ENCODE measurements at regions not wholly inside any gene's neighbourhood (a gene's known extent, or its start where the extent isn't known, plus 50 kb on each side); places are given as distances from the start of the nearest gene placed in this dataset.
"Not testable (repeated sequence)": the region's sequence is repeated elsewhere in the genome, so short reads cannot be mapped to it uniquely, and the experiment has no call there.

DNA sequence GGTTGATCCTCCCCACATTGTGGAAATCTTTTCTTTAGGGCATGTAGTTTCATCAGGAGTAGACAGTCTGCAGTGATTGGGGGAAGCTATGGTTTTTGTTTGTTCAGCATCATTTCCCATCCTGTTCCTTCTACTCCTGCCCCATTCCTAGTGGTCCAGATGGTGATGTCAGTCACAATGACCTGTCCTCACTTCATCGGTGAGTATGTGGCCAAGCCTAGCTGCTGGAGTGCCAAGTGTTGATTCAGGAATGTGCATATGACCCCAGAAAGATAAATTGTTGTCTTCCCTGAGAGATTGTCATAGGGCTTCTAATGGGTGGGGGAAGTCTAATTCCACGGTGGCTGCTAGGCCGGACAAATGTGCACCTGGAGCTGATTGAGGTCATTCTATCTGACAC lies 130.6 kb upstream of the FAT1 start:
- DNase-seq (ENCODE audit: low read depth in 2 of 2), result no peak
- H3K4me3 ChIP-seq (replicated peaks in 1 of 2; ENCODE audit: low read depth in 2 of 2, low read length in 2 of 2), result no peak overlapping the region
- TF ChIP-seq CTCF (IDR thresholded peaks at IDR 0.05; ENCODE audit: low read depth, low read length), result no peak

DNA sequence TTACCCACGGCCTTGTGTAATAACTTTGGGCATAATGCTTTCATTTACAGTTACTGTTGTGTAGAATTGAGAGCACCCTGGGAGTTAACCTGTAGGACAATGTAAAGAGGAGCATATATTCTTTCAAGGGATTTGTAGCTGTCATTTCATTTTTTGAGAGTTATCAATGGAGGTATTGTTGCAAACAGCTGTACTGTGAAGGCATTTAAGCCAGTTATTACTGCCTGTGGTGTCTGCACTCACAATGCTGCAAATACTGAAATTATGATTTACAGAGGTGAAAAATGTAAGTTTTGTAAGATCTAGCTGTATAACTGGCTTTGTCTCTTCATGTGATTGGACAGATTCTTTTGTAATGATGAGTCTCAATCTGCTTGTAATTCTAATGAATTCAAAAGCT lies 131.5 kb upstream of the FAT1 start:
- no peak for TF ChIP-seq CTCF (IDR thresholded peaks at IDR 0.05; ENCODE audit: low read depth, low read length)
- no peak for DNase-seq (ENCODE audit: low read depth in 2 of 2)

DNA sequence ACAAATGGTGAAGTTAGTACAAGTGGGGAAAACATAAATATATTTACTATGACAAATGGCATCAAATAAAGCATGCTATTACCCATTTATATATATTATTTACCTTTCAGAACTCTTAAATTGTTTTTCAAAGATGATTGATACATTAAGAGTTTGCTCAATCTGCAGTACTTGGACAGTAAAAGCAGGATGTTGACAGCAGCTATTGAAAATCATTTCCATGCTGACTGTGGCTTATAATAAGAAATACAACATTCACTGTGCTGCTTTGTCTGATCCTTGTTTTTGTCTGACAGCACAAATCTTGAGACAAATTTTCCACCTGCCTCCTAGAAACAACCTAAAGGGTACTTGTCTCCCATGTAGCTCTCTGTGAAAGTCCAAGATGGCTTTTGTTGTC lies 134.1 kb upstream of the FAT1 start:
- no peak overlapping the region for H3K4me3 ChIP-seq (replicated peaks in 1 of 2; ENCODE audit: low read depth in 2 of 2, low read length in 2 of 2)
- DNase-seq (ENCODE audit: low read depth in 2 of 2), result no peak
- no peak for TF ChIP-seq CTCF (IDR thresholded peaks at IDR 0.05; ENCODE audit: low read depth, low read length)

More for the DNA sequence above, 131.5 kb upstream of the FAT1 start:
- no peak overlapping the region for H3K4me3 ChIP-seq (replicated peaks in 1 of 2; ENCODE audit: low read depth in 2 of 2, low read length in 2 of 2)

- no peak for DNase-seq (ENCODE audit: low read depth in 2 of 2)
- no peak for TF ChIP-seq CTCF (IDR thresholded peaks at IDR 0.05; ENCODE audit: low read depth, low read length)
- H3K4me3 ChIP-seq (replicated peaks in 1 of 2; ENCODE audit: low read depth in 2 of 2, low read length in 2 of 2), result no peak overlapping the region
These were observed 134.7 kb upstream of the FAT1 start for GRCh38 chr4:186858355-186858754.

GRCh38 chr4:186859420-186859819 lies 135.8 kb upstream of the FAT1 start:
- DNase-seq (ENCODE audit: low read depth in 2 of 2), result no peak
- TF ChIP-seq CTCF (IDR thresholded peaks at IDR 0.05; ENCODE audit: low read depth, low read length), result no peak
- no peak overlapping the region for H3K4me3 ChIP-seq (replicated peaks in 1 of 2; ENCODE audit: low read depth in 2 of 2, low read length in 2 of 2)

DNA sequence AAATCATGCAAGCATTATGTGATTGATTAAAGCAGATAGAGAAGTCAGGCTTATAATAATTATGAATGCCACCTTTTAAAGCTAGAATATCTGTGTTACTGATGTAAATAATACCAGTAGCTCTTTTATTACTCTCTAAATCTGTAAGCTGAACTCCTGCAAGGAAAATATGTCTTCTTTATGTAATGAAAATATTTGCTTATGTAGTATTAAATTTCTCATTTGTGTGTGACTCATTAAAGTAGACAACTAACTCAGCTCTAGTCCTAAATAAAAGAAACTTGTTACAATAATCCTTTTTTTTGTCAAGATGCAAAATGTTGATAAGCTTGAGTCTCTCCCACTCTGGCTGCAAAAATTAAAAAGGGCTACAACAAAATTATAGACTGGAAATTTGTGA lies 137.7 kb upstream of the FAT1 start:
- DNase-seq (ENCODE audit: low read depth in 2 of 2), result no peak
- TF ChIP-seq CTCF (IDR thresholded peaks at IDR 0.05; ENCODE audit: low read depth, low read length), result no peak
- no peak overlapping the region for H3K4me3 ChIP-seq (replicated peaks in 1 of 2; ENCODE audit: low read depth in 2 of 2, low read length in 2 of 2)

DNA sequence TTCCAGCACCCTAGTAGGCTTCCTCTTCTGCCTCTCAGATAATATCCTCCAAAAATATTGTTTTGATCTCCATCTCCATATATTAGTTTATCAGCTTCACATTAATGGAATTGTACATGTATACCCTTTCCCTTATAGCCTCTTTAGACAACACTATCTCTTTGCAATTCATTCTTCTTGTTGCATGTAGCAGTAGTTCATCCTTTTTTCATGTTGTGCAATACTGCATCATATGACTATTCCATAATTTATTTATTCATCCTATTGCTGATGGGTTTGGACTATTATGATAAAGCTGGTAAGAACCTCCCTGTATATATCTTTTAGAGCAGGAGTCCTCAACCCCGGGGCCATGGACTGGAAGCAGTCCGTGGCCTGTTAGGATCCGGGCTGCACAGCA lies 148.2 kb upstream of the FAT1 start:
- no peak for TF ChIP-seq CTCF (IDR thresholded peaks at IDR 0.05; ENCODE audit: low read depth, low read length)
- H3K4me3 ChIP-seq (replicated peaks in 1 of 2; ENCODE audit: low read depth in 2 of 2, low read length in 2 of 2), result no peak overlapping the region
- no peak for DNase-seq (ENCODE audit: low read depth in 2 of 2)

DNA sequence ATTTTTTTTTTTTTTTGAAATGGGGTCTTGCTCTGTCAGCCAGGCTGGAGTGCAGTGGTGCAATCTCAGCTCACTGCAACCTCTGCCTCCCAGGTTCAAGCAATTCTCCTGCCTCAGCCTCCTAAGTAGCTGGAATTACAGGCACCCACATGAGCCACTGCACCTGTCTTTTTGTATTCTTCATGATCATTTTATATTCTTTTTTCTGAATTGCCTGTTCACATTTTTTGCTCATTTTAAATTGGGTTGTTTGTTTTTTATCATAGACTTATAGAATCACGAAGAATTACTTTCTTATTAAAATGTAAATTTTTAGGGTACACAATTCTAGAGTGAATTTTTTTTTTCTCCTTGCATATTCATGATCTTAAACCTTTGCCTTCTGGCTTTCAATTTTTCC lies 149.4 kb upstream of the FAT1 start:
- DNase-seq (ENCODE audit: low read depth in 2 of 2); H3K4me3 ChIP-seq (replicated peaks in 1 of 2; ENCODE audit: low read depth in 2 of 2, low read length in 2 of 2): not testable (repeated sequence)

All from cardiac fibroblast (primary cell).